ENCODE measurements at regions not wholly inside any gene's neighbourhood (a gene's known extent, or its start where the extent isn't known, plus 50 kb on each side); places are given as distances from the start of the nearest gene placed in this dataset.

- Histone ChIP-seq H4K20me1 (ENCODE audit: insufficient read depth, low read length) (no peaks in the 10 kb centered on the region), H3K4me1 (ENCODE audit: insufficient read depth, low read length) (no peaks in the 10 kb centered on the region), H3K27ac (ENCODE audit: extremely low read length, insufficient read depth, low read length) (no peak overlapping the region), H2AFZ (ENCODE audit: low read length) (no peak overlapping the region), H3K36me3 (replicated peaks in 1 of 2; ENCODE audit: control insufficient read depth in 1 of 2, insufficient read depth in 2 of 2, low read length in 2 of 2) (no peaks in the 10 kb centered on the region), H3K9me3 (ENCODE audit: low read length) (no peaks in the 10 kb centered on the region), H3K9ac (ENCODE audit: insufficient read depth, low read depth, low read length) (no peak overlapping the region), H3K27me3 (ENCODE audit: control insufficient read depth in 1 of 2, insufficient read depth in 2 of 2, low read length in 2 of 2) (no peaks in the 10 kb centered on the region), H3K4me2 (ENCODE audit: low read depth, low read length) (no peak overlapping the region), H3K4me3 (replicated peaks in 1 of 3; ENCODE audit: insufficient read depth in 1 of 3, low read depth in 2 of 3, low read length in 3 of 3) (no peak overlapping the region), H3K79me2 (ENCODE audit: insufficient read depth, low read length) (no peaks in the 10 kb centered on the region)
- FAIRE-seq (no peak), DNase-seq (ENCODE audit: low spot score) (no peak), ATAC-seq (no peak)
- intact Hi-C loops (cut with micrococcal nuclease; ENCODE audit: unreplicated experiment), result no loop called here
- 0% methylated on average over 3 of the region's 3 CpGs for WGBS (ENCODE audit: low lambda C conversion rate)
- TF ChIP-seq ZFP36 (IDR thresholded peaks at IDR 0.05; ENCODE audit: borderline replicate concordance, low read depth, low read length, partially characterized antibody), result no peak
- TF ChIP-seq RARA (CRISPR knock-in tag; IDR thresholded peaks at IDR 0.05), result no peak
- no peak for TF ChIP-seq JUNB (CRISPR knock-in tag; IDR thresholded peaks at IDR 0.05; ENCODE audit: borderline replicate concordance)
- BruUV-seq (replicated peaks), result no TSS peak
- in situ Hi-C loops (cut with HindIII; ENCODE audit: extremely low pct_ligation_motif_present, low pct_unique_long_range_greater_than_20kb), result no loop called here
- ChIA-PET POLR2A (no interaction called here), CTCF (ENCODE audit: low intra/inter-chr PET ratio, low total read pairs) (no interaction called here)
These were observed 259.9 kb downstream of the GJA1 start for GRCh38 chr6:121695329-121695728.

- no peak overlapping the region for H3K4me2 ChIP-seq (ENCODE audit: low read depth, low read length)
- no peaks in the 10 kb centered on the region for H3K9me3 ChIP-seq (ENCODE audit: low read length)
- DNase-seq (ENCODE audit: low spot score), result no peak
- no peak for ATAC-seq
- in situ Hi-C loops (cut with HindIII; ENCODE audit: extremely low pct_ligation_motif_present, low pct_unique_long_range_greater_than_20kb), result no loop called here
- ChIA-PET CTCF (ENCODE audit: low intra/inter-chr PET ratio, low total read pairs) (no interaction called here), POLR2A (no interaction called here)
- no peak overlapping the region for H3K9ac ChIP-seq (ENCODE audit: insufficient read depth, low read depth, low read length)
- H3K27ac ChIP-seq (ENCODE audit: extremely low read length, insufficient read depth, low read length), result no peak overlapping the region
- BruUV-seq (replicated peaks), result no TSS peak
- H4K20me1 ChIP-seq (ENCODE audit: insufficient read depth, low read length), result no peaks in the 10 kb centered on the region
- H3K27me3 ChIP-seq (ENCODE audit: control insufficient read depth in 1 of 2, insufficient read depth in 2 of 2, low read length in 2 of 2), result no peaks in the 10 kb centered on the region
- H3K79me2 ChIP-seq (ENCODE audit: insufficient read depth, low read length), result no peaks in the 10 kb centered on the region
- H3K36me3 ChIP-seq (replicated peaks in 1 of 2; ENCODE audit: control insufficient read depth in 1 of 2, insufficient read depth in 2 of 2, low read length in 2 of 2), result no peaks in the 10 kb centered on the region
- no peak overlapping the region for H2AFZ ChIP-seq (ENCODE audit: low read length)
- no peak for TF ChIP-seq ZSCAN12 (CRISPR knock-in tag; IDR thresholded peaks at IDR 0.05)
- TF ChIP-seq NR3C1 (CRISPR knock-in tag; IDR thresholded peaks at IDR 0.05), result no peak
- TF ChIP-seq CENPX (CRISPR knock-in tag; IDR thresholded peaks at IDR 0.05), result no peak
- no peak for TF ChIP-seq ZNF577 (CRISPR knock-in tag; IDR thresholded peaks at IDR 0.05; ENCODE audit: borderline replicate concordance, low read depth)
- no peak for TF ChIP-seq ZNF503 (CRISPR knock-in tag; IDR thresholded peaks at IDR 0.05)
- TF ChIP-seq ZNF432 (CRISPR knock-in tag; IDR thresholded peaks at IDR 0.05; ENCODE audit: borderline replicate concordance), result no peak
- no peak for TF ChIP-seq NFYB (CRISPR knock-in tag; IDR thresholded peaks at IDR 0.05)
- TF ChIP-seq HDAC1 (CRISPR knock-in tag; IDR thresholded peaks at IDR 0.05), result no peak
- no peak for TF ChIP-seq MYNN (CRISPR knock-in tag; IDR thresholded peaks at IDR 0.05; ENCODE audit: low read depth)
- TF ChIP-seq ZNF235 (CRISPR knock-in tag; IDR thresholded peaks at IDR 0.05; ENCODE audit: borderline replicate concordance), result no peak
- TF ChIP-seq MATR3 (CRISPR knock-in tag; IDR thresholded peaks at IDR 0.05), result no peak
- intact Hi-C loops (cut with micrococcal nuclease; ENCODE audit: unreplicated experiment), result no loop called here
- under 1% methylated on average over 6 of the region's 6 CpGs for WGBS (ENCODE audit: low lambda C conversion rate)
- FAIRE-seq, result no peak
- no peaks in the 10 kb centered on the region for H3K4me1 ChIP-seq (ENCODE audit: insufficient read depth, low read length)
- no peak overlapping the region for H3K4me3 ChIP-seq (replicated peaks in 1 of 3; ENCODE audit: insufficient read depth in 1 of 3, low read depth in 2 of 3, low read length in 3 of 3)
These were observed 262.5 kb downstream of the GJA1 start for GRCh38 chr6:121697921-121698320.
